GM19395 (cell line): ENCODE measurements at regions not wholly inside any gene's neighbourhood (a gene's known extent, or its start where the extent isn't known, plus 50 kb on each side); places are given as distances from the start of the nearest gene placed in this dataset.

Experiments
- ATAC-seq: cut with Tn5 transposase; IDR thresholded peaks from one replicate; pipeline ENCODE4 v1.9.1; 2021; ENCODE audit warnings: mild to moderate bottlenecking, moderate library complexity; ENCODE audit not compliant: unreplicated experiment

DNA sequence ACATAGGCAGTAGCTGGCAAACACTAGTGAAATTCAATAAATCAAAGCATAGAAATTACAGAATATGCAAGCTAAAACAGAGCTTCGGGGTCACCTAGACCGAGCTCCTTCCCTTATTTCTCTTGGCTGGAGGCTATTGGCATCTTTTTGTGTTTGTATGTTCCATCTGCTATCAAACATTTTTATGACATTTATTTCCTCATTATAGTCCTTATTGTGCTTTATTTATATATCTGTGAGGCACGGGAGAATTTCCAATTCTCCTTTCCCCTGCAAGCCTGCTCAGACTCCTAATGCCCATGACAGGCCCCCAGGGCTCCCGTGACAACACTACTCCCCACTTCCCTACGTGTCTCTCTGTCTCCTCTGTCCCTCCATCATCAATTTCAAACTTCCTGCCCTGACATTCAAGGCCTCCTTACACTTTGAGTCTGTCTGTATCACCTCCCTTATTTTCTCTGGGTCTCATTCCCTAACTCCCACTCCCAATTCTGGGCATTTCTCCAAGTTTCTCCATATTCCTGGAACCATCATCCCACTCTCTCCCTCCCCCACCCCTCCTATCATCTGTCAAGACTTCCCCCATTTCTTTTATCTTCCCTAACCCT, 316.9 kb downstream of the OSR1 start:
- no peak for ATAC-seq

DNA sequence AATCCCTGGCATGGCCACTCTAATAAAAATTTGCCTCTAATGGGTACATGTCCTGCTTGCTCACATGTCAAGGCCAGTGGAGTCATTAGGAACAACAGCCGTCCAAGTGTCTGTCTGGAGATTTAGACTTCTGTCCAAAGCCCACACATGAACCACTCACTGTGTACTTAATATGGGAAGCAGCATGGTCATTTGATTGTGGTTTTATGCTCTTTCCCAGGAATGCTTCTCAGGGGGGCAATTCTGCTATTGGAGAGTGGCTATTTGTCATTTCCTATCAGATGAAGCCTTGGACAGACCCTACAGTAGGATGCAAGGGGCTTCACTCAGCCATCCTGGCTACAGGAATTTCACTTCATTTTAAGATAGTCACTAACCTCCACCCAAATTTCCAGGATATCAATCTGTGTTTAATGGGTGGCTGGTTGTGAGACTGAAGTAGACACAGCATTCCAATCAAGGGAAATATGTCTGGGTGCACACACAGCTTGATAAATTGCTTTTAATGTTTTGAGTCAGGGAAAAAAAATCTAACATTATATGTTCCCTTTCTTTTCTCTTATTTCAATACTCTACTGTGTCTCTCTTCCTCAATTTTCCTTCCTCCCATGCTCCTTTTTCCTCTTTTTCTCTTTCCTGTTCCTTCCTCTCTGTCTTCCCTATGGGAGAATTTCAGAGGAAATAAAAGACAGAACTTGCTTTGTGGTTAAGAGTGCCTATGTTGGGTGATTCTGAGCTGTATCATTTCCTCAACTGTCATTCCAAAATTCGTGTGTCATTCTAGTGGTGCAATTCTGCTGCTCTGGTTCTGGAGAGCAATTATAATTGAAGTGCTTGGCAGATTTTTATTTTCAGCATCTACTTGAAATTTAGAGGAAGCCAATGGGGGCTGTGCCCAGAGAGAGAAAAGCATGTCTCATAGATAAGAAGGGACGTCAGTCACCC, 320.1 kb downstream of the OSR1 start:
- no peak for ATAC-seq

DNA sequence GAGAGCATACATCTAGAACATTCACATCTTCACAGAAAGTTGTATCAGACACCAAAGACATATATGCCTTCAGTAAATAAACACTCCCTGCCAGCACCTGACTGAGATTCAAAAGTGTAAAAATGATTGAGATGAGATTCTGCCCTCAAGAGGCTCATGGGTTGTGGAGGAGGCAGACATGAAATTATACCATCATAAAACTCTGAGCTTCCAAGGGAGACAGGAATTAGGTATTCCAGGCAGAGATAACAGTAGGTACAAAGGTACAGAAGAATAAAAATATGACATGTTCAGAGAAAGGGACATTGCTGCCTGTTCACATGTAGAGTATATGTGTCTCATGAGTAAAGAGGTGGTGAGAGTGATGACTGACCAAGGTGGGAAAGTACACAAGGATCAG, 322.3 kb downstream of the OSR1 start:
- ATAC-seq: no peak

DNA sequence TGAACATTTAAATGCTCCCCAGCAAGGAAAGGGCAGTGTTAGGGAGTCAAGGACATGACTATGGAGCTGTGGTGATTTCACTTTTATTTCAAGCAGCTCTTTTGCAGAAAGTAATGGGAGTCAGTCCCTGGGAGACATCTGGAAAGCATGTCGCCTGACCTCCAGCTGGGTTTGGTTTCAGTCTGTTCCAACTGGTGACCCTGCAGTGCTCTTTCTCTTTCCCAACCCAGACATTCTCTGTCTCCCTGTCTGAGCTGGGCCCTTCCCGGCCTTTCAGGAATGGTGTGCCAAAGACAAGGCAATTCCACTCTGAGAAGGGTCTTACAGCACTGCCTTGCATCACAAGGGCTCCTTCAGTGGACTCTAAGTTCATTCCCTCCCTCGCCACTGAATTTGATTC, 323.2 kb downstream of the OSR1 start:
- no peak for ATAC-seq

DNA sequence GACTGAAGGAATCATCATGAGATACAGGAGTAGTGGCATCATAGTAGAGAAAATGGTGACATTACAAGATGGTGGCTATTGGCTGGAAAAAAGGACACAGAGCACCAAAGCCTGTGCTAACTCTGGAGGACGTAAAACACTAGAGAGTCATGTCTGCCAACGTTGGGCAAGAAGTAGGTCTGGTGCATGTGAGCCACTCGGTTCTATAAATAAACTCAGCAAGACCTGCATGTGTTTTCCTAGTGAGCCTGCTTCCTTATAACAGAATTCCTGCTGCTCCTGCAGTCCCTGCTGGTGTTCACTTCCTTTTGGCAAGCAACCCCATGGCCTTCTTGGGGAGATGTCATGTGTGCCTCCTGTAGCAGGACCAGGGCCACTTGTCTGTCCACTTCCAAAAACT, 325.2 kb downstream of the OSR1 start:
- no peak for ATAC-seq

DNA sequence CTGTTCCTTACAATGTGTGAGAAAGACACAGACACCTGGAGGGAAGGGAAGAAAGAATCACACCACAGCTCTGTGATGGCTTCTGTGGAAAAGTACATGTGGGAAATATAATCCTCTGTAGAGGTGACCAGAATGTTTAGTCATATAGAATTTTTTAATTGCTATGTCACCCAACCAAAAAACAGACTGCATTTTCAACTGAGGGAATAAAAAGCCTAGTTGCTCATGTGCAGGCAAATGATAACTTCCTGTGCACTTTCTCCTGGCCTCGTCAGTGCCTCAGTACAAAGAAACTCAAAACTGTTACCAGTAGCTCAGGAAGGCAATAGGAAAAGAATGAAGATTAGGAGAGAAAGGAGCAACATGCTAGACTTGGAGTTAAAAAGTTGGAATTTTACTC, 326.8 kb downstream of the OSR1 start:
- no peak for ATAC-seq

DNA sequence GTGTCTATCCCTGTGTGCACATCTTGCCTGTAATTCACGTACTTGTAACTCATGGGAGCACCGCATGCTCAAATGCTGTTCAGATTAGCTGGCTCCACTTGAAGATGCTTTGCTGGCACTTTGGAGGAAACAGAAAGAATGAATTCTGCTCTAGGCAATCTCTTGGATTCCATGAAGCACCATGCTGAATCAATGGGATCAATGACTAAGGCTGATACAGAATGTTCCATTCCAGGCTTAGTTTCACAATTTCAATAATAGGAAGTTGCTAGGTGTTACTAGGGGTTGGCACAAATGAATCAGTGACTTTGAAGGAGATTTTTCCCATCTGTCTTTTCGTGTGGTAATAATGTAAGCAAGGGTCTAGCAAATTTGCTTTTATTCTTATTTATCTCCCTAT, 328.8 kb downstream of the OSR1 start:
- ATAC-seq: no peak

DNA sequence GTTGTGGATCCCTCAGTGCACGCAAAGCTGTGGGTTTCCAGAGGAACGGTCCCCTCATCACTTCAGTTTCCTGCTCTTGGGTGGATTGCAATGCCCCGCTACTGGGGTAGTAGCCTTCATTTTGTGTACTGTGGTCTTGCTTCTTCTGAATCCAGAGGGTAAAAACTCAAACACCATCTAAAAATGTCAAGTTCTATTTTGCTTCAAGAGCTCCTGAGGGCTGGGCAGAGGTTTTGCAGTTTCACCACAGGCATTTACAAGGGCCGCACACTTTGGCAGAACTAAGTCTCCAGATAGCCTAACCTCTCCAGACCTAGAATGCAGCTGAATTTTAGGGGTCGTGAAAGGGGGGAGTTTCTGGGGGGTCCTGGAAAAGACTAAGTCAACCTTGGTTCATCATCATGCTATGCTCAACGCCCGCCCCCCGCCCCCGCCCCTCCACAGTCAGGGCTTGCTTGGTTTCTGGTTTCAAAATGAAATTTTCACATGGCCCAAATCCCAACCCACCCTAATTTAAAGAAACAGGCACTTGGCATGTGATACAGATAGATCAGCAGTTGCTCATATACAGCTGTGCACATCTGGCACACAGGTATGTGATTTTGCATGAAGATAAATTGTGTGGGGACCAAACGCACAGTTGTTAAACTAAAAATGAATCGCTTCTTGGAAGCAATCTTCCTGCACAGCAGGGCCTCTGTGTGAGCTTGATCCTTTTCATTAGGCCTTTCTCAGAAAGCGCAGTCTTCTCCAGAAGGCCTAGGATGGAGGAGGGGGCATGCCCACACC, 329.6 kb downstream of the OSR1 start:
- no peak for ATAC-seq

DNA sequence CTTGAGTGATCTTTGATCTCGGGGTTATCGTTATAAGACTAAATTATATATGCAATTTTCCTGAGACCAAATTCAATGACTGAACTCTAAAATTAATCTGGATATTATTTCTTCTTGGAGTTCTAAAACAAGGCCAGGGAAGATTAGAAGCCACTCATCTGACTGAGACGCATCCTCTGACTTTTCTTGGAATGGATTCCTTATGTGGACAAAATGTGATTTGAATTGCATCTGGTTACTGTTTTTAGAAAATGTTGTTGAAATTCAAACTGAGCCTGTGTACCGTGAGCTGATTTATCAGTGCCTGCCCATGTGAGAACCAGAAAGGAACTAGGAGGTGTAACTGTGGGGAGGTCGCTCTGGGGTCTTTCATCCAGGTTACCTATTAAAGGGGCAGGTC, 330.8 kb downstream of the OSR1 start:
- no peak for ATAC-seq

DNA sequence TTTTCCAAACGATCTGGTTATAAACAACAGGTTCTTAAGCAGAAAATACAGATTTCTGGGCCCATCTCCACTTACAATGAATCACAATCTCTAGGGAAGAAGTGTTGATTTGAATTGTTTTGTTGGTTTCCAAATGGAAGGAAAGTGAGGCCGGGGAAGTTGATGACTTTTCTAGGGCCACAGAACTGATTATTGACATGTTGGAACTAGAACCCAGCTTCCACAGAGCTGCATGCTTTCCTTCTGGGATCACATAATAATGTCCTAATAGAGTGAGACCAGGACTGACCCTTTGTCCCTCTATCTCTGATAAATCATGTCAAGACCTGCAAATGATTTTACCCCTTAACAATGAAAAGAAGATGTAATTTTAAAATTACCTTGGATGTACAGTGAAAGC, 332.2 kb downstream of the OSR1 start:
- ATAC-seq: no peak

DNA sequence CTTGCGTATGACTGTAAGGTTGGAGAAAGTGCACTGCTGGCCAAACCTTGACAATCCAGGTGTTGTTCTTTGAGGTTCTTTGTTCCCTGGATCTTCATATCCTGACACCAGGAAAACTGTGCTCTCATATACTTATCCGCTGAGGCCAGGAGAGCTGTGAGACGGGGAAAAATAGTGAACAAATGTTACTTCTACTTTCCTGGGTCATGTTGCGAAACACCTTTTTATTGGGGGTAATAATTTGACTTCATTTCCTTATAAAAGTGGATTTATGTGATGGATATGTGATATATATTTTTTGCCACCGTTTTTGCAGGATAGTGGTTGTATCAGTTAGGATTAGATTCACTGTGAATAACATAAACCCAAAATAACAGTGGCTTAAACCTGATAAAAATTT, 336.1 kb downstream of the OSR1 start:
- no peak for ATAC-seq

DNA sequence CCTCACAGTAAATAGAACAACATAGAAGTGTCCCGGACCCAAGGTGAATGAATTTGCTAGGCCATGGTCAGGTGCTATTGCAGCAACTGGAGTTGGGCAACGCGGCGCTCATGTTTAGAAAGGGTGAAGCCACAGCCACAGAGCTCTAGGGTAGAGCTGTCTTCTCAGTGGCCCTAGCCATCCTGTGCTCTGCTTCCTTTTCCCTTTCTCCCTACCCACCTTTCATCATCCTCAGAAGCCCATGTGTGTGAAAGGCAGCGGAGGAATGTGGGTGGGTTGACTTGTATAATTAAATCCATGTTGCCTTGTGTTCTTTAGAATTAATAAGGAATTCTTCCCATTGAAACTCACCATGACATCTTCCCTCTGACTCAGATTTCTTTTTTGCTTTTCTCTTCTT, 336.7 kb downstream of the OSR1 start:
- no peak for ATAC-seq

DNA sequence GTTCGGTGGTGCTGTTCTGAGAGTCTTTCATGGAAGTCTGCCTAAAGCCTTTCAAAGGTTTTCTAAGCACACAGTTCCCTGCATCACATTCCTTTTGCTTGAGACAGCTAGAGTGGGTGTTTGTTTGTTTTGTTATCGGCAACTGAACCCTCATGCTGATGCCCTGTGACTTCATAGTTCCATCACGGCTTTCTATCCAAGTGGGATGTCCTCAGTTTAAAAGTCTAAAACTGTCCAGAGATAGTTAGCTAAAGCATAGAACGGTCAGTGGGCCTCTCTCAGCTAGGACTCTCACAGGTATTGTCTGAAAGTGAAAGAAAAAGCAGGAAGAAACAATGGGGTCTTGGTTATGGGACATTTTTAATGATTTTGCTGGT, 337.3 kb downstream of the OSR1 start:
- ATAC-seq: no peak

DNA sequence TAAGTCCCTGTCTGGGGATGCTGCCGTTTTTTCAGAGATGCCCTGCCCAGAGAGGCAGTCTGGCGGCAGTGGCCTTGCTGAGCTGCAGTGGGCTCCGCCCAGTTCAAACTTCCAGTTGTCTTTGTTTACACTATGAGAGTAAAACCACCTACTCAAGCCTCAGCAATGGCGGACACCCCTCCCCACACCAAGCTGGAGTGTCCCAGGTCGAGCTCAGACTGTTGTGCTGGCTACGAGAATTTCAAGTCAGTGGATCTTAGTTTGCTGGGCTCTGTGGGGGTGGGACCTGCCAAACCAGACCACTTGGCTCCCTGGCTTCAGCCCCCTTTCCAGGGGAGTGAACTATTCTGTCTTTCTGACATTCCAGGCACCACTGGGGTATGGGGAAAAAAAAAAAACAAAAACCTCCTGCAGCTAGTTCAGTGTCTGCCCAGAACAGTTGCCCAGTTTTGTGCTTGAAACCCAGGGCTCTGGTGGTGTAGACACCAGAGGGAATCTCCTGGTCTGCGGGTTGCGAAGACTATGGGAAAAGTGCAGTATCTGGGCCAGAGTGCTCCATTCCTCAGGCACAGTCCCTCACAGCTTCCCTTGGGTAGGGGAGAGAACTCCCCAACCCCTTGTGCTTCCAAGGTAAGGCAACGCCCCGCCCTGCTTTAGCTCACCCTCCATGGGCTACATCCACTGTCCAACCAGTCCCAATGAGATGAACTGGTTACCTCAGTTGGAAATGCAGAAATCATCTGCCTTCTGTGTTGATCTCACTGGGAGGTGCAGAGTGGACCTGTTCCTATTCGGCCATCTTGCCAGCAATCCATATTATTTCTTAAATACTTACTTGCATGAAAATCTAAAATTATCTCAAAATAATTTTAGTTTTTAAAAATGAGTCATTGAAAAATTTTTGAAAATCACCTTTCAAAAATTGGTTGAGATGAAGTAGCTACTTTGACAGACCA, 338.0 kb downstream of the OSR1 start:
- no peak for ATAC-seq

DNA sequence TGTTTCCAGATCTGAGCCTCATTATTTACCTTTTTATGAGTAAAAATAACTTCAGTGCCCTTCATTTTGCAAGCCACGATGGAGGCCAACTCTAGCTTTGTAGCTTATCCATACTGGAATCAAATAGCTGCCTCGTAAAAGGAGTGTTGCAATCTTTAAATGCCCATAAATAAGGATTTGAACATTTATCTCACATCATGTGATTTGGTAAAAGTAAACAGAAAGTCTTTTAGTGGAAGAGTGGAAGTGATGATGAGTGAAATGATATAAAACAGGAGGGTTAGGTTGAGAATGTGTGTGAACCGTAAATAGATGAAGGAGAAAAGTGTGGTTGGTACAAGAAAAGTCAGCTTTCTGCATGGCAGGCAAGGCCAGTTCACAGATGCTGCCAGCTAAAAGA, 348.9 kb downstream of the OSR1 start:
- no peak for ATAC-seq

DNA sequence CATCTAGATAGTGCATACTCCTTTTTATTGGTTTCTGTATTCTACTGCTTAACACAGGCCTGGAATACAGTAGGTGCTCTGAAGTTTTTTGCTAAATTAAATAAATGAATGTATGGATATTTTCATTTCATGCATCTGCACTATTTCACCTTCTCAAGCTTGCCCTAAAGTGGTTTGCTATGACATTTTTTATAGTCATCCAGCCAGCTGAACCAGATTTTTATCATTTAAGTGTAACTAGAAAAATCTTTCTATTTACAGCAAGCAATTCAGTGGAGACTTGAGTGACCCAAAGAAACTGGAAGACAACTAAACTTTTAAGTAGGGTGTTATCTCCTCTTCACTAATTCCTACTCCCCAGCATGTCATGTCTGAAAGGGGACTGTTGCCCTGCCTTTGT, 354.9 kb downstream of the OSR1 start:
- no peak for ATAC-seq

DNA sequence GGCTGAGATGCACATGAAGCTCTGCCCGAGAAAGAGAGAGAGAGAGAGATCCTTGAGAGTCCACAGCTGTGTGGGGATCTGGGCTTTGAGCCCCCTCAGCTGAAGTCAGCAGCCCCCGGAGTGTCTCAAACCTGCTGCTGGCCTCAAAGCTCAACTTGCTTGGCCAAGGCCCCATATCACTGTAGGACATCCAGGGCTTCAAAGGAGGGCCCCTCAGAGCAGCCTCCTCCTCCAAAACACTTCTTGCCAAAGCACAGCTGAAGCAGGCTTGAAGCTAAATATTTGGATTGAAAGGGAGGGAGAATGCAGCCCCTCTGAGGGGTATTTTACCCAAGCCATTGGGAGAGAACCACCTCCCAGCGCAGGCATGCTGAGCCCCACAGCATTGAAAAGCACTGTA, 357.6 kb downstream of the OSR1 start:
- no peak for ATAC-seq

DNA sequence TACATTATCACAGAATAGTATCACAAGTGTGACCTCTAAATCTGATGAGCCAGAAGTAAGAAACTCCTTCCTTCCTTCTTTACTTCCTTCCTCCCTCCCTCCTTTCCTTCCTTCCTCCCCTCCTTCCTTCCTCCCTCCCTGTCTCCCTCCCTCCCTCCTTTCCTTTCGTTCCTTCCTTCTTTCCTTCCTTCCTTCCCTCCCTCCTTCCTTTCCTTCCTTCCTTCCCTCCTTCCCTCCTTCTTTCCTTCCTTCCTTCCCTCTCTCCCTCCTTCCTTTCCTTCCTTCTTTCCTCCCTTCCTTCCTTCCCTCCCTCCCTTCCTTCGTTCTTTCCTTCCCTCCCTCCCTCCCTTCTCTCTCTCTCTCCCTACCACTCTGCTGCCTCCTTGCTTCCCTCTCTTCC, 359.2 kb downstream of the OSR1 start:
- ATAC-seq: no peak

DNA sequence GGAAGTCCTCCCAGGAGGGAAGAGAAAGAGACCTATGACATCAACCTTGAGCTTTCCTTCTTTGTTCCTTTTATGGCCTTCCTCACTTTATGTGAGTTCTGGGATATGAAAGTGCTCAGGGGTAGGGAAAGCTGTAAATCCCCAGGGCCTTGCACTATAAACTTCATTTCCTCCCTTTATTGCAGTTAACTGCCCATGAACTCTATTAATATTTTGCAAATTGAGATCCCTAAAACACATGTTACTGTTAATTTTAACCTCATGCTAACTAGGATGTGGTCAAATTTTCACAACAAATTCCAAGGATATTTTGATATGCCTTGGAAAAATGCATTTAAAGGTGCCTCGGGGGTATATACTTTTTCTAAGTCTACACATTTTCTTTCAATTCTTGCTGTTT, 359.9 kb downstream of the OSR1 start:
- no peak for ATAC-seq

DNA sequence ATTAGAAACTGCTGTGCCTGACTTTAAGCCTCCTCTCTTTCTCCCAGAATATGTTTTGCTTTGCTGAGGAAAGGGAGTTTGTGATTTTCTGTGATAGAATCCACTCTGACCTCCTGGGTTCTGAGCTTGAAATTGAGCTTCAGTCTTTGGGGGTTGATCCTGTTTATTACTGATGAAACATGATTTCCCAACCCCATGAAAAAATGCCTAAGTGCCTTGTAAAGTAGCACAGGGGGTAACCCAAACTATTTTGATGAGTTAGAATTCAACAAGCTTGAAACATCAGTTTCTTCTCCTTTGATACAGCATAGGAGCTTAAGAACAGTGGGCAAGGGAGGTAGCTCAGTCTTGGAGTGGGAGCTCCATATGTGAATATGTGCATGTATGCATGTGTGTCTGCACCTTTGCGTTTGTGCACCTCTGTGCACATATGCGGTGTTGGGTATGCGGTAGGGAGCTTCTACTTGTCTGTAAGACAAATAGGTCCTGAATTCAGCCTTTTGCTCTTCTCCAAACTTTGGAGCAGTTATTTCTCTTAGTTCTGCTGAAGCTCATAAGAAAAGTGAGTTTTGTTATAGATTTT, 364.6 kb downstream of the OSR1 start:
- no peak for ATAC-seq
